Thoracic aorta (tissue), 2 donors: ENCODE measurements at regions not wholly inside any gene's neighbourhood (a gene's known extent, or its start where the extent isn't known, plus 50 kb on each side); places are given as distances from the start of the nearest gene placed in this dataset.

Source experiments
- ATAC-seq: fragments of 150-250 bp; one replicate; pipeline ENCODE4 v1.8.0; 2017; ENCODE audit warnings: low read depth; ENCODE audit not compliant: insufficient number of reproducible peaks, low FRiP score
- DNase-seq: peaks from one replicate; pipeline ENCODE4 v3.0.0-alpha.2; 2020; ENCODE audit warnings: low spot score
- H3K27ac ChIP-seq, 2 donors: fragments of 200-600 bp; sonication (generic); 1 replicate in 1 of 2; 2 replicates in 1 of 2; pipeline ENCODE4 v1.5.1; 2016; ENCODE audit warnings: mild to moderate bottlenecking in 2 of 2, moderate library complexity in 2 of 2
- H3K27me3 ChIP-seq: fragments of 200-600 bp; sonication (generic); replicated peaks from 2 replicates; pipeline ENCODE4 v1.6.0; 2016; ENCODE audit warnings: mild to moderate bottlenecking; ENCODE audit not compliant: insufficient read depth
- H3K36me3 ChIP-seq: fragments of 200-600 bp; sonication (generic); one replicate; pipeline ENCODE4 v1.5.1; 2016
- H3K4me1 ChIP-seq, 2 donors: fragments of 200-600 bp; sonication (generic); 1 replicate in 1 of 2; 2 replicates in 1 of 2; pipeline versions ENCODE4 v1.5.1 to v1.6.0; 2016; ENCODE audit warnings: low read depth in 2 of 2, mild to moderate bottlenecking in 1 of 2; ENCODE audit not compliant: control insufficient read depth in 1 of 2
- H3K4me3 ChIP-seq: fragments of 200-600 bp; sonication (generic); 2 replicates; pipeline ENCODE4 v1.5.1; 2016; ENCODE audit warnings: mild to moderate bottlenecking
- H3K9me3 ChIP-seq: fragments of 200-600 bp; sonication (generic); 2 replicates; pipeline ENCODE4 v1.5.1; 2016
- TF ChIP-seq, protein P1 (sequence below): fragments of 200-600 bp; sonication (generic); IDR thresholded peaks from one replicate; pipeline ENCODE4 v1.5.1; 2019; ENCODE audit warnings: antibody characterized with exemption

DNA sequence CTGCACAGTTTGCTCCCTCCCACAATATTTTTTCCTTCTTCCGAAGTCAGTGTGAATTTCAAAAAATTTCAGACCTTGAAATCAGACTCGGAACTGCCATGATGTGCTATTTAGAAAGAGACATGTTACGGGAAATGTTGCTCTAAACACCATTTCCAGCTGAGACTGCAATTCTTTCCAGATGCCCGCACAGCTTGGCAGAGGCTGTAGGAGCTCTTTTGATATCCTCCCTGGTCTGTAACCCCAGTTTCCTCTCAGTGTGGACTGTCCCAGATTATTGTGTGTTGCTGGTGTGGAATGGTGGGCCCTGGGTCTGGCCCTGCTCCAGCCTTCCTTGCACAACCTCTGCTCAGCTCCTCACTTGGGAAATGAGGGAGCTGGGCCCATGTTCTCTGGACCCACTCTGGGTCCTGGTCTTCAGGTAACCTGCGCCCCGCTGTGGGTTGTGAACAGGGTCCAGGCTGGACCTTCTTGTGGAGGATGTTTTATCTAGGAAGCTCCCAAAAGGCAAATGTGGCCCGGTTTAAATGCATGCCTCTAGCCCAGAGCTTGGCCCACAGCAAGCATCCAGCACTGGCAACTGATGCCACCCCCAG lies 172.8 kb upstream of the CXCL12 start:
- no peak for ATAC-seq
- Histone ChIP-seq H3K27ac (no peak overlapping the region), H3K4me3 (no peak overlapping the region), H3K36me3 (no peaks in the 10 kb centered on the region), H3K9me3 (no peaks in the 10 kb centered on the region), H3K27me3 (no peaks in the 10 kb centered on the region), H3K4me1 (no peaks in the 10 kb centered on the region)
- TF ChIP-seq, protein P1, sequence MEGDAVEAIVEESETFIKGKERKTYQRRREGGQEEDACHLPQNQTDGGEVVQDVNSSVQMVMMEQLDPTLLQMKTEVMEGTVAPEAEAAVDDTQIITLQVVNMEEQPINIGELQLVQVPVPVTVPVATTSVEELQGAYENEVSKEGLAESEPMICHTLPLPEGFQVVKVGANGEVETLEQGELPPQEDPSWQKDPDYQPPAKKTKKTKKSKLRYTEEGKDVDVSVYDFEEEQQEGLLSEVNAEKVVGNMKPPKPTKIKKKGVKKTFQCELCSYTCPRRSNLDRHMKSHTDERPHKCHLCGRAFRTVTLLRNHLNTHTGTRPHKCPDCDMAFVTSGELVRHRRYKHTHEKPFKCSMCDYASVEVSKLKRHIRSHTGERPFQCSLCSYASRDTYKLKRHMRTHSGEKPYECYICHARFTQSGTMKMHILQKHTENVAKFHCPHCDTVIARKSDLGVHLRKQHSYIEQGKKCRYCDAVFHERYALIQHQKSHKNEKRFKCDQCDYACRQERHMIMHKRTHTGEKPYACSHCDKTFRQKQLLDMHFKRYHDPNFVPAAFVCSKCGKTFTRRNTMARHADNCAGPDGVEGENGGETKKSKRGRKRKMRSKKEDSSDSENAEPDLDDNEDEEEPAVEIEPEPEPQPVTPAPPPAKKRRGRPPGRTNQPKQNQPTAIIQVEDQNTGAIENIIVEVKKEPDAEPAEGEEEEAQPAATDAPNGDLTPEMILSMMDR = no peak
- DNase-seq = no peak

DNA sequence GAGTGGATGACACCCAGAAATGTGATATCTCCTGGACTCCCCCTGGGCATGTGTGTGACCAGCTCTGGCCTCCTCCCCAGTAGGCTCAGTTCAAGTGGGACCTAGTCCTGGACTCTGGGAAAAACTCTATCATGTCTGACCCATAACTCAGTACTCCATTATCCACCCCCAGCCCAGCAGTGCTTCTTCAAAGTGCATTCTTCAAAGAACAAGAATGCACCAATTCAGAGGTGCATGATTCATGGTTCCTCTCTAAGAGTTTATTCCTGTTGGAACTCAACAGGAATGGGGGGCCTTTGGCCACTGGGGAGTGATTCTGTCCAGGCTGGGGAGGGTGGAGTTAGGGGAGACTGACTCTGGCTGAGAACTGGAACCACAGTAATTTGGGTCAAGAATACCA lies 173.6 kb upstream of the CXCL12 start:
- no peaks in the 10 kb centered on the region for H3K9me3 ChIP-seq
- H3K4me3 ChIP-seq = no peak overlapping the region
- TF ChIP-seq, protein P1 = no peak
- no peaks in the 10 kb centered on the region for H3K4me1 ChIP-seq
- H3K27me3 ChIP-seq = no peaks in the 10 kb centered on the region
- ATAC-seq (no peak), DNase-seq (no peak)
- H3K27ac ChIP-seq = no peak overlapping the region
- no peaks in the 10 kb centered on the region for H3K36me3 ChIP-seq

DNA sequence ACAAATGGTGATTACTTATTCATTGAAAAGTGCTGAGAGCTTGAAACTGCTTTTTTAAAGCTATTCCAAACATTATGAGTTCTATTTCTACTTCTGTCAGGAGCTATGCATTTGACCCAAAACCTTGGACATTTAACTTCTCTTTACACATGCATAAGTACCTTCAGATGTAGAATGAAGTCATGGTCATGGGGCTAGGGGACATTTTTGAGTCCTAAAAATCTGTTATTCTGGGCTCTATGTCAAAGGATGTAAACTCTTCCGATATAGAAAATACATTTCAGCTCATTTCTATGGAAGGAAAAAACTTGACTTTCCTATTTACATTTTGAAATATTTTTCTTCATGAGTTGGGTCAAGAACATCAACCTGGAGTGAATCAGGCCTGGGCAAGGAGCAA lies 179.5 kb upstream of the CXCL12 start:
- H3K27ac ChIP-seq = no peak overlapping the region
- no peak for DNase-seq
- H3K36me3 ChIP-seq = no peaks in the 10 kb centered on the region
- no peaks in the 10 kb centered on the region for H3K9me3 ChIP-seq
- H3K27me3 ChIP-seq = no peaks in the 10 kb centered on the region
- ATAC-seq = no peak
- TF ChIP-seq, protein P1 = no peak
- H3K4me1 ChIP-seq = peaks cover 0 to 5% of the 10 kb centered on the region in 2 donors
- H3K4me3 ChIP-seq = no peak overlapping the region

DNA sequence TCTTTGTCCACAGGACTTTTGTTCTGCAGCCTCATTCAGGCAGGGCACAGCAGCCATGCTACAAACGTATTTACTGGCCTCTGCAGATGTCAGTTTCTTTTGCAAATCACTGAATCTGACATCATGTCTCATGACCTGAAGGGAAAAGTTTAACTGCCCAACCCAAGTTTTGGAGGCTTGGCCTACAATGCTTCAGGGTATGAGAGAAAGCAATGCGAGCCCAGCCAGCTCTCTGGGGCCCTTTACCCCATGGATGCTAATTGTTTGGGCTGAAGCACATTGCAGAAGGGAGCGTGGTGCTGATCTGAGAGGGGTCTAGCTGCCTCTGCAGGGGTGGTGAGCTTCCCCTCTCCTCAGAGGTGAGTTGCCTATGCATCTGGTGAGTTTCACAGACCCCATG lies 179.9 kb upstream of the CXCL12 start:
- TF ChIP-seq, protein P1 = no peak
- H3K36me3 ChIP-seq = no peaks in the 10 kb centered on the region
- no peak for ATAC-seq

DNA sequence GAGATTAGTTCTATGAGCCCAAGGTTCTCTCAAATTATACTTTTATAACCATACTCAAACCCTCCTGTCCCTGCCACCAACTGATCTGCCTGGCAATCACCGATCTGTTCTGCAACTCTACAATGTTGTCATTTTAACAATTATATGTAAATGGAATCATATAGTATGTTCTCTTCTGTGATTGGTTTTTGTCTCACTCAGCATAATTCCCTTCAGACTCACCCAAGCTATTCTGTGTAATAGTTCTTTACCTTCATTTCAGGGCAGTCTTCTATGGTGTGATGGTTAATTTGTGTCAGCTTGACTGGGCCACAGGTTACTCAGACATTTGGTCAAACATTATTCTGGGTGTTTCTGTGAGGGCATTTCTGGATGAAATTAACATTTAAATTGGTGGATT lies 181.9 kb upstream of the CXCL12 start:
- H3K36me3 ChIP-seq = no peaks in the 10 kb centered on the region
- H3K4me3 ChIP-seq = no peak overlapping the region
- DNase-seq = no peak
- no peak for ATAC-seq
- TF ChIP-seq, protein P1 = no peak
- peaks cover 7 to 24% of the 10 kb centered on the region in 2 donors for H3K4me1 ChIP-seq
- H3K27ac ChIP-seq = no peak overlapping the region
- no peaks in the 10 kb centered on the region for H3K27me3 ChIP-seq
- H3K9me3 ChIP-seq = no peaks in the 10 kb centered on the region

More for the DNA sequence above, 179.9 kb upstream of the CXCL12 start:
- Histone ChIP-seq H3K27me3 (no peaks in the 10 kb centered on the region), H3K4me3 (no peak overlapping the region), H3K4me1 (peaks cover 0 to 9% of the 10 kb centered on the region in 2 donors), H3K9me3 (no peaks in the 10 kb centered on the region), H3K27ac (no peak overlapping the region)
- DNase-seq = no peak
